ENCODE measurements at regions not wholly inside any gene's neighbourhood (a gene's known extent, or its start where the extent isn't known, plus 50 kb on each side); places are given as distances from the start of the nearest gene placed in this dataset.

DNA sequence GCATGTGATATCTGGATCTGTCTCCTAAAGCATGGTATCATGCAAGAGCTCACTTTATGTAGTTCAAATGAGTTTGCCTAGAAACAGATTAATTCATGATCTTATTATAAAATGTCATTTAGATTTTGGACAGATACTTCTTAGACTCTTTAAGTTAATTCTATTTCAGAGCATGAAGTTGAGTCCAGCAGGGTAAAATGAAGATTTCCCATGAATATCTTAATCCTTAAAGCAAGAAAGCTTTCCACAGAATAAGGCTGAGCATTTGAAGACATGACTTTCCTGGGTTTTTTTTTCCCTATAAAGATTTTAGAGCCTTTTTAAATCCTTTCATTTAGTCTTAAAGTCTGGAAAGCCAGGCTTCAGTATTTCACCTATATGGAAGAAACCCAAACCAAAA is 556.0 kb upstream of the GJE1 start:
- Histone ChIP-seq H3K4me3 (ENCODE audit: low read length) (no peak overlapping the region), H3K9ac (ENCODE audit: extremely low read depth, low read length, poor library complexity, severe bottlenecking) (no peak overlapping the region), H3K36me3 (ENCODE audit: control insufficient read depth, insufficient read depth, low read length) (no peaks in the 10 kb centered on the region), H3K27me3 (ENCODE audit: control insufficient read depth, insufficient read depth, low read length, poor library complexity, severe bottlenecking) (no peaks in the 10 kb centered on the region), H3K27ac (ENCODE audit: low read depth, low read length) (no peak overlapping the region), H3K9me3 (ENCODE audit: control insufficient read depth, low read length) (no peaks in the 10 kb centered on the region), H3K4me1 (ENCODE audit: control insufficient read depth, insufficient read depth, low read length) (no peaks in the 10 kb centered on the region)
- TF ChIP-seq, protein P1, sequence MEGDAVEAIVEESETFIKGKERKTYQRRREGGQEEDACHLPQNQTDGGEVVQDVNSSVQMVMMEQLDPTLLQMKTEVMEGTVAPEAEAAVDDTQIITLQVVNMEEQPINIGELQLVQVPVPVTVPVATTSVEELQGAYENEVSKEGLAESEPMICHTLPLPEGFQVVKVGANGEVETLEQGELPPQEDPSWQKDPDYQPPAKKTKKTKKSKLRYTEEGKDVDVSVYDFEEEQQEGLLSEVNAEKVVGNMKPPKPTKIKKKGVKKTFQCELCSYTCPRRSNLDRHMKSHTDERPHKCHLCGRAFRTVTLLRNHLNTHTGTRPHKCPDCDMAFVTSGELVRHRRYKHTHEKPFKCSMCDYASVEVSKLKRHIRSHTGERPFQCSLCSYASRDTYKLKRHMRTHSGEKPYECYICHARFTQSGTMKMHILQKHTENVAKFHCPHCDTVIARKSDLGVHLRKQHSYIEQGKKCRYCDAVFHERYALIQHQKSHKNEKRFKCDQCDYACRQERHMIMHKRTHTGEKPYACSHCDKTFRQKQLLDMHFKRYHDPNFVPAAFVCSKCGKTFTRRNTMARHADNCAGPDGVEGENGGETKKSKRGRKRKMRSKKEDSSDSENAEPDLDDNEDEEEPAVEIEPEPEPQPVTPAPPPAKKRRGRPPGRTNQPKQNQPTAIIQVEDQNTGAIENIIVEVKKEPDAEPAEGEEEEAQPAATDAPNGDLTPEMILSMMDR (conservative IDR thresholded peaks at IDR 0.05) = no peak
- Mint-ChIP-seq H3K36me3 (ENCODE audit: low read depth) (no peaks in the 10 kb centered on the region), H3K27me3 (ENCODE audit: insufficient read depth) (no peaks in the 10 kb centered on the region), H3K4me1 (no peaks in the 10 kb centered on the region), H3K9me3 (peaks cover 5% of the 10 kb centered on the region), H3K27ac (no peak overlapping the region), H3K4me3 (no peak overlapping the region)
- DNase-seq = no peak

DNA sequence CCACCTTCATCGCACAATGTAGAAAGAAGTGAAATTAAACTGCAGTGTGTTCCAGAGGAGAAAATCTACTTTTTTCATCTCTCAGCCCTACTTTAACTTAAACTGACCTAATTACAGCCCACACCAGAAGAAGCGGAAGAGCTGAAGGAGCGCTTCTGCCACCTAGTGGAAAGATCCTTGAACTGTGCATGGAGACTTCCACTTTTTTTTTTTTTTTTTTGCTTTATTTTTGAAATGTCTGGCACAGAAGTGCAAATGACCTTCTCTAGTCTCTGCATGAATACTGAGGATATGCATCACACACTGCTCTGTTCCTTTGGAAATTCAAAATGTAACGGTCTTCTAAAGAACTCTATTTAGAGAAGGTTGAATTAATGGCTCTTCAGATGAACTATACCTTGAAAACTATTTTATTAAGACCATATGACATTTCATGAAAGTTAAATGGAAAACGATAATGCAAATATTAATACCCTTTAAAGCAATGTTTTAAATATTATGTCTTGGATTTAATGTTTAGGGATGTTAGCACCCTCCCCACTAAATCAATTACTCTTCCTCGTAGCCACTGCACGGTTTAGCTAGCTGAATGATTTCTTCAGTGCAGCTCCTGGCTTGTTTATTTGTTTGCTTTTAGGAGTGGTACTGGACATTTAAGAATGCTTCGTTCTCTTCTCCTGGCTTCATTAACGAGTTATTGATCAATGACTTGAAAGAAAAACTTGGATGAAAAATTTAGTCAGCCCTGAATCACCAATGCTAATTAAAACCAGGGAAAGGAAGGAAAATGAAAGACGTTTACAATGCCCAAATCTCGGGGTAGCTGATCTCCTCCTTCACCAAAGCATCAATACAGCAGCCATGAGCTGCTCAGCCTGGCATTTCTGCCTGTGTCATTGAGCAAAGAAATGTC is 569.6 kb upstream of the GJE1 start:
- no peaks in the 10 kb centered on the region for H3K36me3 Mint-ChIP-seq (ENCODE audit: low read depth)
- H3K36me3 ChIP-seq (ENCODE audit: control insufficient read depth, insufficient read depth, low read length) = no peaks in the 10 kb centered on the region
- no peak overlapping the region for H3K27ac Mint-ChIP-seq
- H3K27me3 ChIP-seq (ENCODE audit: control insufficient read depth, insufficient read depth, low read length, poor library complexity, severe bottlenecking) = no peaks in the 10 kb centered on the region
- no peak overlapping the region for H3K27ac ChIP-seq (ENCODE audit: low read depth, low read length)
- DNase-seq = peak; percentile 71
- no peak overlapping the region for H3K9ac ChIP-seq (ENCODE audit: extremely low read depth, low read length, poor library complexity, severe bottlenecking)
- no peak overlapping the region for H3K4me3 Mint-ChIP-seq
- peaks cover 2% of the 10 kb centered on the region for H3K9me3 Mint-ChIP-seq
- H3K4me1 ChIP-seq (ENCODE audit: control insufficient read depth, insufficient read depth, low read length) = peaks cover 4% of the 10 kb centered on the region
- H3K9me3 ChIP-seq (ENCODE audit: control insufficient read depth, low read length) = no peaks in the 10 kb centered on the region
- H3K4me1 Mint-ChIP-seq = peaks cover 14% of the 10 kb centered on the region
- TF ChIP-seq, protein P1 (conservative IDR thresholded peaks at IDR 0.05) = peak; percentile 92
- WGBS, 2 experiments (ENCODE audit: insufficient coverage in 1 of 2, insufficient read length in 1 of 2) = 36% methylated on average over 3 to 10 of the region's 11 CpGs
- no peak overlapping the region for H3K4me3 ChIP-seq (ENCODE audit: low read length)
- no peaks in the 10 kb centered on the region for H3K27me3 Mint-ChIP-seq (ENCODE audit: insufficient read depth)

DNA sequence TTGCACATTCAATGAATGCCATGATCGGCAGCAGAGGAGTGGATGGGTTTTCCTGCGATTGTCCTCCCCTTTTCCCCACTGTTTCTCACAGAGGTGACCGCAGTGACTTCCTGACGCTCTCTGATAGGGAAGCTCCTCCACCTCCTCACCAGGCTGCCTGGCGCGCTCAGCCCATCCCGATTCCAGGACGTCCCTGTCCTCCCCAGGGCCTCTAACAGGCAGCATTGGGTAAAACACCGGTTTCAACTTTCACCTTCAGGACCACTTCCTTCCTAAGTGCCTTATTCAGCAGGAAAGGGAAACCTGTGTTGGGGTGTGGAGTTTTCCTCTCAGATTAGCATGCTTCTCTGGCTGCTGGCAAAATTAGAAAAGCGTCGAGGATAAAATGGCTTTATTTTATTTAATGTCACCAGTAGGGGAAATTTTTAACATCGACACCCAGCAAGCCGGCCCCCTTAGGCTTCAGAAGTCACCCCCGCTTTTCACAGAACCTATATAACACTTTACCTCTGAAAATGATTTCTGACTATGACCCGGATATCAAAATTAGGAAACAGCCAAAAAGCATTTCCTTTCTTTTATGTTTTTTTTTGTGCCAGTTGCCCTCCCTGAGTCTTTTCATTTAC is 570.4 kb upstream of the GJE1 start:
- H3K27me3 Mint-ChIP-seq (ENCODE audit: insufficient read depth) = no peaks in the 10 kb centered on the region
- Histone ChIP-seq H3K36me3 (ENCODE audit: control insufficient read depth, insufficient read depth, low read length) (no peaks in the 10 kb centered on the region), H3K9ac (ENCODE audit: extremely low read depth, low read length, poor library complexity, severe bottlenecking) (no peak overlapping the region), H3K27ac (ENCODE audit: low read depth, low read length) (no peak overlapping the region), H3K4me1 (ENCODE audit: control insufficient read depth, insufficient read depth, low read length) (peaks cover 4% of the 10 kb centered on the region), H3K9me3 (ENCODE audit: control insufficient read depth, low read length) (no peaks in the 10 kb centered on the region), H3K4me3 (ENCODE audit: low read length) (no peak overlapping the region), H3K27me3 (ENCODE audit: control insufficient read depth, insufficient read depth, low read length, poor library complexity, severe bottlenecking) (no peaks in the 10 kb centered on the region)
- H3K4me3 Mint-ChIP-seq = no peak overlapping the region
- H3K9me3 Mint-ChIP-seq = peaks cover 2% of the 10 kb centered on the region
- peak; percentile 81 for DNase-seq
- H3K4me1 Mint-ChIP-seq = peaks cover 14% of the 10 kb centered on the region
- TF ChIP-seq, protein P1 (conservative IDR thresholded peaks at IDR 0.05) = no peak
- 69 to 75% methylated on average over 7 to 15 of the region's 15 CpGs for WGBS, 2 experiments (ENCODE audit: insufficient coverage in 1 of 2, insufficient read length in 1 of 2)
- H3K36me3 Mint-ChIP-seq (ENCODE audit: low read depth) = no peaks in the 10 kb centered on the region
- H3K27ac Mint-ChIP-seq = peak overlapping the region; percentile 65

Measured in endodermal cell (in vitro differentiated cells).